ENCODE measurements at regions not wholly inside any gene's neighbourhood (a gene's known extent, or its start where the extent isn't known, plus 50 kb on each side); places are given as distances from the start of the nearest gene placed in this dataset.
"Not testable (repeated sequence)": the region's sequence is repeated elsewhere in the genome, so short reads cannot be mapped to it uniquely, and the experiment has no call there.

DNA sequence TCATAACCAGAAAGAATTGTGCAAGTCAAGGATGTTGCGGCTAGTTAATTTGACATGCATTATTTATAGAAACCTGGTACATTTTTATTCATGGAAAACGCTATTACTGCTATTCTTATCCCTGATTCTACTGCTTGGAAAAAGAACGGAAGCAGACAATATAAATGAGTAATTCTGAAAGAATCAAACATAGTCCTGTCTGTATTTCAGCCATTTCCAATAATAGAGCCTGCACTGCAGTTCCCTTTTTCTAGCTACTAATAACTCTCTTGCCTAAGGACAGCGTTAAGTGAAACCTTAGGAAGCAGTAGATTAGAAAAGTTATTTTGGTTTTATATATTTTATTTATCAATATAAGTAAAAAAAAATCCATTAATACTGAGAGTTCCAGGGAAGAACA is 414.9 kb downstream of the CYLC2 start:
- DNase-seq: no peak

DNA sequence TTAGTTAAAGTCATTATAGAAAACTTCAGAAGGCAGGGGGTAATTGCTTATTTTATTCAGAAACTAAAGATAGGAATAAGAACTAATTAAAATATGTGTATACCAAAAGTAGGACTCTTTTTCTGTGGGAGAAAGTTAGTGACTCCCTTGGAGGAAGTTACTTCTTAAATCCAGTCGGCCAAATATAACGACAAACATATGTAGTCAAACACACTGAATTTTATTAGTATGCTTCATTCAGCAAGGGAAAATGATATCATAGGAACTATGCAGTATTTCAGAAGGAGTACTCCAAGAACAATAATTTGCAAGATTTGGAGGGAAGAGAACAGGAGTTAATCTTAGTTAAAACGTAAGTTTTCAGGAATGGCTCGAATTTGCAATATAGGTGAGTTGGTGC is 432.6 kb downstream of the CYLC2 start:
- no peak for DNase-seq

DNA sequence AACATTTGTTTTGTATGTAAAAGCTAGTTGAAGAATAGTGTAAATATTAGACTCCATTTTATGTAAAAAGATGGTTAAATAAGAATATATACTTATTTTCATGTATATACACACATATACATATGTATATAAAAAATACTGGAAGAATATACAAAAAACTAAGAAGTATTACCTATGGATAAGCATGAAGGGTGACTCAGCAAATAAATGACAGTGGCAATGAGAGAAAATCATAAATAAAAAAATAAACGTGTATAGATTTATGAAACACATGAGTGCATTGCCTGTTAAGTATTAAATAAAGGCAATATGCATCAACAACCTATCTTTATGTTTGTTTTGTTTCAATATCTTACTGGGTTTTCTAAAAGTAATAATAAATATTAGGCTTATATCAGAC is 435.3 kb downstream of the CYLC2 start:
- DNase-seq: no peak

DNA sequence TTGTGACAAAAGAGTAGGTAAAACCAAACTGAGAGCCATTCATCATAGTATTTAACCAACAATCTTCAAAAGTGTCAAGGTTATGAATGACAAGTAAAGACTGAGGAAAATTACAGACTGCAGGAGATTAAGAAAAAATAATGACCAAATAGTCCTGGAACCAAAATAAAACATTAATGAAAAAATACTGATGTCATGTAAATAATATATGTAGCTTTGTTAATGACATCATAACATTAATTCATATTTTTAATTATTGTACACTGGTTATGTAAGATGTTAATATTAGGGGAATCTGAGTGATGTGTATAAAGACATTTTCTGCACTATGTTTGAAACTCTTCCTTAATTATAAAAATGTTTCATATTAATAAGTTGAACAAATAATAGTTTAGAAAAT is 436.7 kb downstream of the CYLC2 start:
- DNase-seq: no peak

GRCh38 chr9:103444176-103444575 is 449.0 kb downstream of the CYLC2 start:
- DNase-seq: no peak

DNA sequence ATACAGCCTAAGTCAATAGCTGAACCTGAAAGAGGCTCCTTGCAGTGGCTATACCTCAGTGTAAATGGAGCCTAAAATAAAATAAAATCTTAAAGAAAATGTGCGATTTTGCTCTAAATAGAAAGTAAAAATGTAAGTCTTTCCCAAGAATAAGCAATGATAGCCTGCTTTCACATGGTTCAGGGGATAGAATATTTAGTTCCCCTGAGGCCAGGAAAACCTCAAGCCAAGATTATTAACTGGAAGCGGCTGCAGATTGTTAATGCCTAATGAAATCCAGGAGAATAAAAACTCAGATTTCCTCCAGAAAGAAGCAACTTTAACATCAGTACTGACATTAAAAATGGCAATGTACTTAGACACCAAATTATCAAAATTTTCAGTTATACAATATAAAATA is 463.7 kb downstream of the CYLC2 start:
- DNase-seq: no peak

GRCh38 chr9:103471241-103471640 is 476.1 kb downstream of the CYLC2 start:
- DNase-seq: no peak

DNA sequence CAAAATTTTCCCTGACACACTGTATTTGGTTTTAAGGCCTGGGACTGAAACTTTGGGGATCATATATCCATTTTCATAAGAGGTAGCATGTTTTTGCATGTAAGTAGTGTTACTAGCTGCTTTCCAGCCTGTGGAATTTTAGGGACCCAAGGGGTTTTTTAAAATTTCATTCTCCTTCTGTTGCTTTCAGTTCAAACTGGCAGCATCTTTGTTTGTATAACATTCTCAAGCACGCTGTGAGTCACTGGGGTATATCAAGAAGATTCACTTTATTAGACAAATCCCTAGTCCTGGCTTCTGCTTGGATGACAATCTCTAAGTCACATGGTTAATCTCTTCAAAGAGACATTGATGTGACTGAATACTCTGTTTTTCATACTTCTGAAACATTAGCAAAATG is 479.0 kb downstream of the CYLC2 start:
- DNase-seq: no peak

- DNase-seq: no peak
Measured at GRCh38 chr9:103483471-103484096, 488.5 kb downstream of the CYLC2 start.

DNA sequence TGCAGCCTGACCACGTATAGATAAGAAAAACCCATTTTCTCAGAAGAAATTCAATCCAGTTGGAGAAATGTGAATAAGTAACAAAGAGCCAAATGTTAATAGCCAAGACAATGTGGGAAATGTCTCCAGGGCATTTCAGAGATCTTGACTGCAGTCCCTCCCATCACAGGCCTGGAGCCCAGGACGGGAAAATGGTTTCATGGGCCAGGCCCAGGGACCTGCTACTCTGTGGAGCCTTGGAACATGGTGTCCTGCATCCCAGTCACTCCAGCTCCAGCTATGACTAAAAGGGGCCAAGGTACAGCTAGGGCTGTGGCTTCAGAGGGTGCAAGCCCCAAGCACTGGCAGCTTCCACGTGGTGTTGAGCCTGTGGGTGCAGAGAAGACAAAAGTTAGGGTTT is 490.0 kb downstream of the CYLC2 start:
- no peak for DNase-seq

GRCh38 chr9:103514767-103515166 is 519.6 kb downstream of the CYLC2 start:
- DNase-seq: no peak

DNA sequence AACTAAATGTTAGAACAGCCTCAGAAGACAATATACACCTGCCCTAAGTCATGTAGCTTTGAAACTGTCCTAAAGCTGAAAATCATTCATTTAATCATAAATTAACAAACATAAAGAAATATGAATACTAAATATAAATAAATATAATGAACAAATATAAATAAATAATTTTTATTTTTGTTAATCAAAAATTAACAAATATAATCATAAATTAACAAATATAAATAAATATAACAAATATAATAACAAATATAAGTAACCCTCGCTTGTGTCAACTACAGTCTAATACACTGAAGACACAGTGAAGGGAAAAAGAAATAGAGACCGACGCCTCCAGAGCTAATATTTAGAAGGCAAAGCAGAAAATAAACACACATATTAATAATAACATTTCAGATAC is 527.3 kb downstream of the CYLC2 start:
- no peak for DNase-seq

DNA sequence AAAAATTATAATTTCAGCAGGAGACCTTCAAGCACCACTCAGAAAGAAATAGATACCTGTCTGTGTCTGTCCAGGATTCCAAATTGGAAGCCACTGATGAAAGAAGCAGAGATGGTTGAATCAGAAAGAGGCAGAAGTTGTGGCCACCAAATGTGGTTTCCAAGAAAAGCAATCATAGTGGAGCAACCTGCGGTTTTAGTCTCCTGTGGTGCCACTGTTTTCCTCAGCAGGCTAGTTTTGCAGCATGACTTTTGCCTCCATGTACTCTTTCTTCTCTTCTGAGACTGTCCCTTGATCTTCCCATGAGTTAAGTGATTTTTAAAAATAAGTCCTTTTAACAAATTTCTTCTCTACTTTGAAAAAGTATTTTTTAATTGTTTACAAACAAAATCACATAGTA is 535.8 kb downstream of the CYLC2 start:
- DNase-seq: no peak

DNA sequence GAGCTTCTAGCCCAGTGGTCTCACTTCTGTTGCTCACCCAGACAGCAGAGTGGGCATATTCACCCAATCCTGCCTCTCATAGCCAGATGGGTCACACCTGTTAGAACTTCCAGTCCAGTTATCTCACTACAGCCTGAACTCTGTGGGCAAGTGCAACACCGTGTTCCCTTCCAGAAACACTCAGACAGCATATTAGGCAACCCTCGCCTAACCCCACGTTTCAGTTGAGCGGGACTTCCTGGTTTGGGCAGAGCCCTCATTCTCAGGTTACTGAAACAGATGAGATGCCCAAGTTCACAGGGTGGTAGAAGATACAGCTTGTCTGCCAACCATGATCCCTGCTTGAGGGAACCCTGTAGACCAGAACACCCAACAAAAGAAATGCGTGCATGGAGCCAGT is 538.2 kb downstream of the CYLC2 start:
- DNase-seq: no peak

DNA sequence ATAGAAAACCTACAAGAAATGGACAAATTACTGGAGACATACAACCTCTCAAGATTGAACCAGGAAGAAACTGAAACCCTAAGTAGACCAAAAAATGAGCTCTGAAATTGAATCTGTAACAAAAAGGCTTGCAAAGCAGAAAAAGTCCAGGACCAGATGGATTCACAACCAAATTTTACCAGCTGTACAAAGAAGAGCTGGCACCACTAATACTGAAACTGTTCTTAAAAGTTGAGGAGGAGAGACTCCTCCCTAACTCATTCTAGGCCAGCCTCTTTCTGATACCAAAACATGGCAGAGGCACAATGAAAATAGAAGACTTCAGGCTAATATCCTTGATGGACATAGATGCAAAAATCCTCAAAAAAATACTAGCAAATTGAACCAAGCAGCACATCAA is 542.3 kb downstream of the CYLC2 start:
- DNase-seq: no peak

DNA sequence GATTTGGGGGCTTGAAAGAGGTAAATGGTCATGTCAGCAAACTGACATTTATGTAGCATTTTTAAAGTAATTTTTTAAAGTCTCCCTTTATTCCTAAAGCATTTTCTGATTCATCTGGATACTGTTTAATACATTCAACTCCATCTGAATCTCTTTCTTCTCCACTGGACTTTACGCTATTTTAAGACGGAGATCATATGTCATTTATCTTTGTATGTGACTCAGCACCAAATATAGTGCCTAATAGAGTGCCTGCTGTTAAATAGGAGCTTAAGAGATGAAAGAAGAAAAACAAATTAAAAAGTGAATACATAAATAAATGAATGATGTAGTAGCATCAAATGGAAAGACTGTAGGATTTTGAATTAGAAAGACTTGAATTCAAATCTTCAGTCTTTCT is 548.8 kb upstream of the SMC2 start:
- DNase-seq: no peak

GRCh38 chr9:103552712-103553111 is 541.4 kb upstream of the SMC2 start:
- no peak for DNase-seq

DNA sequence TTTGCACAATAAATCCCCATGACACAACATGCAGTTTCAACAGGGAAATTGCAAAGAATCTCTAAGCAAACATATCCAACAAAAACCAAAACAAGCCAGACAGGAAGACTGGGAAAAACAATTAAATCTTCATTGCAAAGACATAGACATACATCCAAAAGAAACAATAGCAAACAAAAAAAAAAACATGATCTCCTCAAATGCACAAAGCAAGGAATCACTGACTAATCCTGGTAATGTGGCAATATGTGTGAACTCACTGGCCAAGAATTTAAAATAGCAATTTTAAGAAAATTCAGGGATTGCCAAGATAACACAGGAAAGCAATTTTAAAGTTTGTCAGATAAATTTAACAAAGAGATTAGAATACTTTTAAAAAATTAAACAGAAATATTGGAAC is 520.1 kb upstream of the SMC2 start:
- no peak for DNase-seq

- no peak for DNase-seq
Measured at GRCh38 chr9:103586721-103587120, 507.4 kb upstream of the SMC2 start.

GRCh38 chr9:103601287-103601686 is 492.8 kb upstream of the SMC2 start:
- no peak for DNase-seq

DNA sequence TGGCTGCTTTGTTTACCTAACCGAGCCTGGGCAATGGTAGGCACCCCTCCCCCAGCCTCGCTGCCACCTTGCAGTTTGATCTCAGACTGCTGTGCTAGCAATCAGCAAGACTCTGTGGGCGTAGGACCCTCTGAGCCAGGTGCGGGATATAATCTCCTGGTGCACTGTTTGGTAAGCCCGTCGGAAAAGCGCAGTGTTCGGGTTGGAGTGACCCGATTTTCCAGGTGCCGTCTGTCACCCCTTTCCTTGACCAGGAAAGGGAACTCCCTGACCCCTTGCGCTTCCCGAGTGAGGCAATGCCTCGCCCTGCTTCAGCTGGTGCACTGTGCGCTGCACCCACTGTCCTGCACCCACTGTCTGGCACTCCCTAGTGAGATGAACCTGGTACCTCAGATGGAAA is 482.2 kb upstream of the SMC2 start:
- not testable (repeated sequence) for DNase-seq

GRCh38 chr9:103615994-103616393 is 478.1 kb upstream of the SMC2 start:
- DNase-seq: no peak

GRCh38 chr9:103617046-103617445 is 477.1 kb upstream of the SMC2 start:
- DNase-seq: no peak

- DNase-seq: no peak
Measured at GRCh38 chr9:103625161-103625804, 468.8 kb upstream of the SMC2 start.

GRCh38 chr9:103627731-103628130 is 466.4 kb upstream of the SMC2 start:
- DNase-seq: no peak

All from SHP77 (cell line).